ENCODE measurements at regions not wholly inside any gene's neighbourhood (a gene's known extent, or its start where the extent isn't known, plus 50 kb on each side); places are given as distances from the start of the nearest gene placed in this dataset.

- Histone ChIP-seq H2AFZ (ENCODE audit: low read length) (no peak overlapping the region), H3K9ac (ENCODE audit: low read length) (no peak overlapping the region), H3K9me2 (ENCODE audit: low read depth, low read length) (no peaks in the 10 kb centered on the region), H4K20me1 (ENCODE audit: insufficient read depth, low read length) (no peaks in the 10 kb centered on the region), H3K9me3 (ENCODE audit: low read length) (no peaks in the 10 kb centered on the region), H3K36me3 (ENCODE audit: insufficient read depth, low read length) (no peaks in the 10 kb centered on the region), H3K79me2 (ENCODE audit: insufficient read depth, low read length) (no peaks in the 10 kb centered on the region), H3K4me3 (ENCODE audit: low read depth, low read length, poor library complexity, severe bottlenecking) (no peak overlapping the region), H3K27ac (ENCODE audit: low read depth, low read length, poor library complexity, severe bottlenecking) (no peak overlapping the region), H3K4me1 (ENCODE audit: insufficient read depth, low read length, severe bottlenecking) (no peaks in the 10 kb centered on the region), H3K4me2 (ENCODE audit: low read length) (no peak overlapping the region), H3K27me3 (ENCODE audit: insufficient read depth, low read length) (no peaks in the 10 kb centered on the region), H3F3A (ENCODE audit: insufficient read depth, low read length) (no peaks in the 10 kb centered on the region)
- no peak for TF ChIP-seq EZH2 (IDR thresholded peaks at IDR 0.05; ENCODE audit: borderline replicate concordance, low read length)
- TF ChIP-seq CTCF (IDR thresholded peaks at IDR 0.05; ENCODE audit: low read length), result no peak
These were observed 394.0 kb upstream of the KLF4 start for GRCh38 chr9:107883496-107884124.

- TF ChIP-seq CTCF (IDR thresholded peaks at IDR 0.05; ENCODE audit: low read length) (no peak), EZH2 (IDR thresholded peaks at IDR 0.05; ENCODE audit: borderline replicate concordance, low read length) (no peak)
- no peak overlapping the region for H3K4me3 ChIP-seq (ENCODE audit: low read depth, low read length, poor library complexity, severe bottlenecking)
- H3K4me1 ChIP-seq (ENCODE audit: insufficient read depth, low read length, severe bottlenecking), result no peaks in the 10 kb centered on the region
- no peaks in the 10 kb centered on the region for H3K36me3 ChIP-seq (ENCODE audit: insufficient read depth, low read length)
- H3K4me2 ChIP-seq (ENCODE audit: low read length), result no peak overlapping the region
- H3F3A ChIP-seq (ENCODE audit: insufficient read depth, low read length), result no peaks in the 10 kb centered on the region
- H3K9me3 ChIP-seq (ENCODE audit: low read length), result no peaks in the 10 kb centered on the region
- no peaks in the 10 kb centered on the region for H3K27me3 ChIP-seq (ENCODE audit: insufficient read depth, low read length)
- no peak overlapping the region for H3K27ac ChIP-seq (ENCODE audit: low read depth, low read length, poor library complexity, severe bottlenecking)
- no peaks in the 10 kb centered on the region for H3K79me2 ChIP-seq (ENCODE audit: insufficient read depth, low read length)
- no peaks in the 10 kb centered on the region for H4K20me1 ChIP-seq (ENCODE audit: insufficient read depth, low read length)
- no peak overlapping the region for H2AFZ ChIP-seq (ENCODE audit: low read length)
- no peak overlapping the region for H3K9ac ChIP-seq (ENCODE audit: low read length)
- H3K9me2 ChIP-seq (ENCODE audit: low read depth, low read length), result no peaks in the 10 kb centered on the region
These were observed 392.2 kb upstream of the KLF4 start for GRCh38 chr9:107881626-107882300.

- TF ChIP-seq CTCF (IDR thresholded peaks at IDR 0.05; ENCODE audit: low read length) (no peak), EZH2 (IDR thresholded peaks at IDR 0.05; ENCODE audit: borderline replicate concordance, low read length) (no peak)
- Histone ChIP-seq H2AFZ (ENCODE audit: low read length) (no peak overlapping the region), H3K36me3 (ENCODE audit: insufficient read depth, low read length) (no peaks in the 10 kb centered on the region)
These were observed 388.9 kb upstream of the KLF4 start for GRCh38 chr9:107878462-107878861.

More at GRCh38 chr9:107878462-107878861, 388.9 kb upstream of the KLF4 start:
- Histone ChIP-seq H3K27ac (ENCODE audit: low read depth, low read length, poor library complexity, severe bottlenecking) (no peak overlapping the region), H3K4me1 (ENCODE audit: insufficient read depth, low read length, severe bottlenecking) (no peaks in the 10 kb centered on the region), H3K79me2 (ENCODE audit: insufficient read depth, low read length) (no peaks in the 10 kb centered on the region), H3F3A (ENCODE audit: insufficient read depth, low read length) (no peaks in the 10 kb centered on the region), H4K20me1 (ENCODE audit: insufficient read depth, low read length) (no peaks in the 10 kb centered on the region), H3K4me2 (ENCODE audit: low read length) (no peak overlapping the region), H3K9me3 (ENCODE audit: low read length) (no peaks in the 10 kb centered on the region), H3K9ac (ENCODE audit: low read length) (no peak overlapping the region), H3K4me3 (ENCODE audit: low read depth, low read length, poor library complexity, severe bottlenecking) (no peak overlapping the region), H3K9me2 (ENCODE audit: low read depth, low read length) (no peaks in the 10 kb centered on the region), H3K27me3 (ENCODE audit: insufficient read depth, low read length) (no peaks in the 10 kb centered on the region)

Measured in OCI-LY1 (cell line).